ENCODE measurements at regions not wholly inside any gene's neighbourhood (a gene's known extent, or its start where the extent isn't known, plus 50 kb on each side); places are given as distances from the start of the nearest gene placed in this dataset.
"Not testable (repeated sequence)": the region's sequence is repeated elsewhere in the genome, so short reads cannot be mapped to it uniquely, and the experiment has no call there.

DNA sequence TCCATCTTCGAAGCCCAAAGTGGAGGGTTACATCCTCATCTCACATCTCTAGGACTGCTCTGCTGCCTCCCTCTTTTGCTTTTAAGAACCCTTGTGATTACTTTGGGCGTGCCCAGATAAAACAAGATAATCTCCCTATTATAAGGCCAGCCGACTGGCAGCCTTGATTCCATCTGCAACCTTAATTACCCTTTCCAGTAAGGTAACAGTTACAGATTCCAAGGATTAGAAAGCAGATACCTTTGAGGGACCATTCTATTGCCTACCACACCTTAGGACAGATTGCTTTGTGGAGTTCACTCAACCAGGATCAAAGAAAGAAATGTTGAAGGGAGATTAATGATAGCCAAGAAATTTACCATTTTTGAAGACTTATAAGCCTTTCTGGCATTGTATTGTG, 250.8 kb upstream of the ACVR2A start:
- Histone ChIP-seq H3K27me3 (ENCODE audit: control insufficient read depth, insufficient read depth, low read length) (no peaks in the 10 kb centered on the region), H3K4me3 (ENCODE audit: insufficient read depth, low read depth, low read length) (no peak overlapping the region), H3K36me3 (replicated peaks; ENCODE audit: control insufficient read depth, insufficient read depth, low read length) (no peaks in the 10 kb centered on the region)
- no peak for DNase-seq

DNA sequence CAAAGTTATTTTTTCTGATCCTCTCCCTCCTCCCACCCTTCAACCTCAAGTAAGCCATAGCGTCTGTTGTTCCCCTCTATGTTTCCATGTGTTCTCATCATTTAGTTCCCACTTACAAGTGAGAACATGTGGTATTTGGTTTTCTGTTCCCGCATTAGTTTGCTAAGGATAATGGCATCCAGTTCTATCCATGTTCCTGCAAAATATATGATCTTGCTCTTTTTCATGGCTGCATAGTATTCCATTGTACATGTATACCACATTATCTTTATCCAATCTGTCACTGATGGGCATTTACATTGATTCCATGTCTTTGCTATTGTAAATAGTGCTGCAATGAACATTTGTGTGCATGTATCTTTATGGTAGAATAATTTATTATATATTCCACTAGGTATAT, 252.0 kb upstream of the ACVR2A start:
- DNase-seq; H3K4me3 ChIP-seq (ENCODE audit: insufficient read depth, low read depth, low read length); H3K36me3 ChIP-seq (replicated peaks; ENCODE audit: control insufficient read depth, insufficient read depth, low read length); H3K27me3 ChIP-seq (ENCODE audit: control insufficient read depth, insufficient read depth, low read length): not testable (repeated sequence)

GRCh38 chr2:147589127-147589526, 255.7 kb upstream of the ACVR2A start:
- no peak overlapping the region for H3K4me3 ChIP-seq (ENCODE audit: insufficient read depth, low read depth, low read length)
- no peaks in the 10 kb centered on the region for H3K27me3 ChIP-seq (ENCODE audit: control insufficient read depth, insufficient read depth, low read length)
- H3K36me3 ChIP-seq (replicated peaks; ENCODE audit: control insufficient read depth, insufficient read depth, low read length), result no peaks in the 10 kb centered on the region
- DNase-seq, result no peak

GRCh38 chr2:147588191-147588590, 256.6 kb upstream of the ACVR2A start:
- H3K4me3 ChIP-seq (ENCODE audit: insufficient read depth, low read depth, low read length), result no peak overlapping the region
- H3K27me3 ChIP-seq (ENCODE audit: control insufficient read depth, insufficient read depth, low read length), result no peaks in the 10 kb centered on the region
- no peak for DNase-seq
- no peaks in the 10 kb centered on the region for H3K36me3 ChIP-seq (replicated peaks; ENCODE audit: control insufficient read depth, insufficient read depth, low read length)

- Histone ChIP-seq H3K36me3 (replicated peaks; ENCODE audit: control insufficient read depth, insufficient read depth, low read length) (no peaks in the 10 kb centered on the region), H3K4me3 (ENCODE audit: insufficient read depth, low read depth, low read length) (no peak overlapping the region), H3K27me3 (ENCODE audit: control insufficient read depth, insufficient read depth, low read length) (no peaks in the 10 kb centered on the region)
- no peak for DNase-seq
Measured at GRCh38 chr2:147578529-147578928, 266.3 kb upstream of the ACVR2A start.

- DNase-seq, result no peak
- H3K27me3 ChIP-seq (ENCODE audit: control insufficient read depth, insufficient read depth, low read length), result no peaks in the 10 kb centered on the region
- H3K36me3 ChIP-seq (replicated peaks; ENCODE audit: control insufficient read depth, insufficient read depth, low read length), result no peaks in the 10 kb centered on the region
- H3K4me3 ChIP-seq (ENCODE audit: insufficient read depth, low read depth, low read length), result no peak overlapping the region
Measured at GRCh38 chr2:147577998-147578380, 266.8 kb upstream of the ACVR2A start.

- Histone ChIP-seq H3K27me3 (ENCODE audit: control insufficient read depth, insufficient read depth, low read length) (no peaks in the 10 kb centered on the region), H3K36me3 (replicated peaks; ENCODE audit: control insufficient read depth, insufficient read depth, low read length) (no peaks in the 10 kb centered on the region), H3K4me3 (ENCODE audit: insufficient read depth, low read depth, low read length) (no peak overlapping the region)
- no peak for DNase-seq
Measured at GRCh38 chr2:147577323-147577997, 267.4 kb upstream of the ACVR2A start.

- no peak overlapping the region for H3K4me3 ChIP-seq (ENCODE audit: insufficient read depth, low read depth, low read length)
- no peaks in the 10 kb centered on the region for H3K27me3 ChIP-seq (ENCODE audit: control insufficient read depth, insufficient read depth, low read length)
- no peak for DNase-seq
- no peaks in the 10 kb centered on the region for H3K36me3 ChIP-seq (replicated peaks; ENCODE audit: control insufficient read depth, insufficient read depth, low read length)
Measured at GRCh38 chr2:147575106-147575505, 269.7 kb upstream of the ACVR2A start.

GRCh38 chr2:147572622-147573021, 272.2 kb upstream of the ACVR2A start:
- Histone ChIP-seq H3K36me3 (replicated peaks; ENCODE audit: control insufficient read depth, insufficient read depth, low read length) (no peaks in the 10 kb centered on the region), H3K27me3 (ENCODE audit: control insufficient read depth, insufficient read depth, low read length) (no peaks in the 10 kb centered on the region), H3K4me3 (ENCODE audit: insufficient read depth, low read depth, low read length) (no peak overlapping the region)
- no peak for DNase-seq

DNA sequence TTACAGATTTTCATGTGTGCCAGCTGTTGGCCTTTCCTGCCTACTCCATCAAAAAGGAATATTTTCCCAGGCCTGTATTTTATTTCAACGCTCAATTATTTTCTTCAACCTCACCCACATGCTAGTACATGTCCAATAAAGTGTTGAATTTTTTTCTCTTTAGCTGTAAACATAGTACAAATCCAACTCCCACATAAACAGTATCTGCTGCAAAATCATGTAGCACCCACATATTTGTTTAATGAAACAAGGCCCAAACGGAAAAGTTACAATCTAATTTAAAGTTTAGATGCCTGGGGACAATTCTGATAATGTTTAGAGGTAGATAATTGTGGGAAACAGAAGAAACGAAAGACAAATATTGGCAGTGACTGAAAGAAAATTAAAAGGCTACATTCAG, 275.4 kb upstream of the ACVR2A start:
- H3K4me3 ChIP-seq (ENCODE audit: insufficient read depth, low read depth, low read length), result no peak overlapping the region
- H3K27me3 ChIP-seq (ENCODE audit: control insufficient read depth, insufficient read depth, low read length), result no peaks in the 10 kb centered on the region
- H3K36me3 ChIP-seq (replicated peaks; ENCODE audit: control insufficient read depth, insufficient read depth, low read length), result no peaks in the 10 kb centered on the region
- DNase-seq, result no peak

DNA sequence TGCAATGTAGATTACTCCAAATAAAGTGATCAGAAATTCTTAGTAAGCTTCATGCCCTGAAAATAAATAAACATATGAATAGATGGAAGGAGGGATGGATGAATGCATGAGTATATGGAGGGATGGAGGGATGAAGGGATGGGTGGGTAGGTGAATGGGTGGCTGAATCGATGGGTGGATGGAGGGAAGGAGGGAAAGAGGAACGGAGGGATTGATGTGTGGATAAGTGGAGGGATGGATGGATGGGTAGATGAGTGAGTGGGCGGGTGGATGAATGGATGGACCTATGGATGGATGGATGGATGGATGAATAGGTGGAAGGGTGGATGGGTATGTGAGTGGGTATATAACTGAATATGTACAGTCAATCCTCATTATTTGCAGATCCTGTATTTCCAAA, 276.7 kb upstream of the ACVR2A start:
- Histone ChIP-seq H3K27me3 (ENCODE audit: control insufficient read depth, insufficient read depth, low read length) (no peaks in the 10 kb centered on the region), H3K4me3 (ENCODE audit: insufficient read depth, low read depth, low read length) (no peak overlapping the region), H3K36me3 (replicated peaks; ENCODE audit: control insufficient read depth, insufficient read depth, low read length) (no peaks in the 10 kb centered on the region)
- no peak for DNase-seq

DNA sequence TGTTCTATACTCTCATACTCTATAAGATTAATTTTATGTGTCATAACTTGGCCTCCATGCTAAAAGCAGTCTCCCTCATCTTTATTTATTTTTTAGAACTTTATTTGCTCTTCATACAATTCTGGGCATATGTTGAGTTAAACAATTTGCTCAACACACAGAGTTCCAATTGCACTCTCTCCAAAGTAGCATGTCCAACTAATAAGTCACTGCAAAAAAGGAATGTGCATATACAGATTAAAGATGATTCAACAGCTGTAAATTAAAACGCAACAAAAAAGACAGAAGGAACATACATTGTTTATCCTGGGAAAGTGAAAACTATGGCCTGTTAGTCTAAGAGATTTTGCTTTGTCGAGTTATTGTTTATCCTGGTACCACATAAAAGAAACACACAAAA, 277.7 kb upstream of the ACVR2A start:
- no peak for DNase-seq
- no peaks in the 10 kb centered on the region for H3K27me3 ChIP-seq (ENCODE audit: control insufficient read depth, insufficient read depth, low read length)
- no peak overlapping the region for H3K4me3 ChIP-seq (ENCODE audit: insufficient read depth, low read depth, low read length)
- H3K36me3 ChIP-seq (replicated peaks; ENCODE audit: control insufficient read depth, insufficient read depth, low read length), result no peaks in the 10 kb centered on the region

- H3K4me3 ChIP-seq (ENCODE audit: insufficient read depth, low read depth, low read length), result no peak overlapping the region
- no peaks in the 10 kb centered on the region for H3K27me3 ChIP-seq (ENCODE audit: control insufficient read depth, insufficient read depth, low read length)
- H3K36me3 ChIP-seq (replicated peaks; ENCODE audit: control insufficient read depth, insufficient read depth, low read length), result no peaks in the 10 kb centered on the region
- no peak for DNase-seq
Measured at GRCh38 chr2:147560810-147561535, 283.9 kb upstream of the ACVR2A start.

DNA sequence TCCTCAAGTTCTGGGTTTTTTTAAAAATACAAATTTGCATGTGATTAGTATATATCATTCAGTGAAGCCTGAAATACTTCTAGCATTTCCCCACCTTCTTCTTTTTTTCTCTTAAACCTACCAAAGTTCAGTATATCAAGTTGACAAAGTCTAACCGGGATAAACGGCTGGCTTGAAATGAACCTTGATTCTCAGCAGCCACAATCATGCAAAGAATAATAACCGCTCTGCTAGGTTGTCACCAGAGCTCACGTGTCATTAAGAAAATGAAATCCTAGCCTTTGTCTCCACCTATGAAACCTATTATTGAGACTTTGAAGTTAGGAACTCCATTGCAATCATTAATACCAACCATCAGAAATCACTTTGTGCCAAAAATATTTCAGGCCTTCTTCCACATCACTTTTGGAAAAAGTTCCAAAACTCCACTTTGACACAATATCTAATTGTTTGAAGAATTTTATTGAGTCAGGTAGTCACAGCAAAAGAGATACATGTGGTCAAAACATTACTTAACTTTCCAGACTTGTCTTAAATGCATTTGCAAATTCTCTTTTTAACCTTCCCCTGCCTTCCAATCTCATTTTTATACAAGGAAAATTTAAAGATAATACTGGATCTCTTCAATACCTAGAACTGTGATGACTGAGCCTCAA, 285.6 kb upstream of the ACVR2A start:
- DNase-seq, result no peak
- no peaks in the 10 kb centered on the region for H3K27me3 ChIP-seq (ENCODE audit: control insufficient read depth, insufficient read depth, low read length)

GRCh38 chr2:147558620-147559019, 286.2 kb upstream of the ACVR2A start:
- H3K4me3 ChIP-seq (ENCODE audit: insufficient read depth, low read depth, low read length), result no peak overlapping the region
- H3K36me3 ChIP-seq (replicated peaks; ENCODE audit: control insufficient read depth, insufficient read depth, low read length), result no peaks in the 10 kb centered on the region
- no peaks in the 10 kb centered on the region for H3K27me3 ChIP-seq (ENCODE audit: control insufficient read depth, insufficient read depth, low read length)
- DNase-seq, result no peak

More for the DNA sequence above, 285.6 kb upstream of the ACVR2A start:
- Histone ChIP-seq H3K4me3 (ENCODE audit: insufficient read depth, low read depth, low read length) (no peak overlapping the region), H3K36me3 (replicated peaks; ENCODE audit: control insufficient read depth, insufficient read depth, low read length) (no peaks in the 10 kb centered on the region)

Data from H7 (cell line).